CD14-positive monocyte (primary cell): ENCODE measurements at regions not wholly inside any gene's neighbourhood (a gene's known extent, or its start where the extent isn't known, plus 50 kb on each side); places are given as distances from the start of the nearest gene placed in this dataset.

Source experiments
- DNase-seq, 3 donors: peaks; one replicate each; pipeline ENCODE4 v3.0.0-alpha.2; 2011 to 2022
- H2AFZ ChIP-seq: 2 replicates; pipeline ENCODE4 v1.6.0; 2012; ENCODE audit warnings: mild to moderate bottlenecking, low read depth, low read length, inconsistent platforms; ENCODE audit not compliant: insufficient read depth, poor library complexity, severe bottlenecking
- H3K27ac ChIP-seq, 2 donors: 1 replicate in 1 of 2; 2 replicates in 1 of 2; pipeline ENCODE4 v1.5.1; 2012 to 2013; ENCODE audit warnings: low read length in 2 of 2, control low read depth in 1 of 2, inconsistent platforms in 1 of 2, low read depth in 1 of 2, mild to moderate bottlenecking in 1 of 2
- H3K27me3 ChIP-seq, 2 donors: one replicate each; pipeline versions ENCODE4 v1.6.0 to v1.6.1; 2011 to 2013; ENCODE audit warnings: low read length in 2 of 2; ENCODE audit not compliant: control insufficient read depth in 2 of 2, insufficient read depth in 2 of 2
- H3K36me3 ChIP-seq, 2 donors: replicated peaks in 1 of 2; 1 replicate in 1 of 2; 2 replicates in 1 of 2; pipeline versions ENCODE4 v1.5.1 to v1.6.1; 2012 to 2013; ENCODE audit warnings: low read length in 2 of 2, control low read depth in 1 of 2, inconsistent platforms in 1 of 2, mild to moderate bottlenecking in 1 of 2; ENCODE audit not compliant: insufficient read depth in 2 of 2, control insufficient read depth in 1 of 2
- H3K4me1 ChIP-seq, 2 donors: 1 replicate in 1 of 2; 2 replicates in 1 of 2; pipeline versions ENCODE4 v1.5.1 to v1.6.1; 2012 to 2013; ENCODE audit warnings: low read length in 2 of 2, control low read depth in 1 of 2, inconsistent platforms in 1 of 2, mild to moderate bottlenecking in 1 of 2, moderate library complexity in 1 of 2; ENCODE audit not compliant: insufficient read depth in 2 of 2, control insufficient read depth in 1 of 2
- H3K4me2 ChIP-seq: replicated peaks from 2 replicates; pipeline ENCODE3; 2012; ENCODE audit warnings: low read length, moderate library complexity, mild to moderate bottlenecking; ENCODE audit not compliant: poor library complexity, severe bottlenecking; ENCODE audit errors: extremely low read depth
- H3K4me3 ChIP-seq, 3 experiments: fragments of 200-600 bp in 1 of 3; sonication (generic) in 1 of 3; replicated peaks in 1 of 3; 1 replicate in 2 of 3; 2 replicates in 1 of 3; pipeline ENCODE4 v1.5.1; 2011 to 2013; ENCODE audit warnings: low read length in 3 of 3, mild to moderate bottlenecking in 3 of 3, control low read depth in 2 of 3, low read depth in 2 of 3, inconsistent platforms in 1 of 3, moderate library complexity in 1 of 3
- H3K79me2 ChIP-seq: 2 replicates; pipeline ENCODE4 v1.6.0; 2012; ENCODE audit warnings: mild to moderate bottlenecking, control low read depth, inconsistent platforms, low read length, moderate library complexity; ENCODE audit not compliant: insufficient read depth
- H3K9ac ChIP-seq: 2 replicates; pipeline ENCODE4 v1.6.0; 2017; ENCODE audit warnings: low read length, mild to moderate bottlenecking; ENCODE audit not compliant: insufficient read depth, poor library complexity, severe bottlenecking
- H3K9me3 ChIP-seq, 2 donors: replicated peaks in 1 of 2; 1 replicate in 1 of 2; 2 replicates in 1 of 2; pipeline versions ENCODE4 v1.5.1 to v1.6.1; 2012 to 2013; ENCODE audit warnings: low read length in 2 of 2, control low read depth in 1 of 2; ENCODE audit not compliant: control insufficient read depth in 1 of 2, insufficient read depth in 1 of 2
- H4K20me1 ChIP-seq: 2 replicates; pipeline ENCODE4 v1.6.0; 2012; ENCODE audit warnings: mild to moderate bottlenecking, low read length, control low read depth, moderate library complexity; ENCODE audit not compliant: insufficient read depth
- H3K27ac Mint-ChIP-seq, 7 donors: one replicate each; pipeline ENCODE4 v1.8.0; 2020; ENCODE audit warnings: mild to moderate bottlenecking in 7 of 7, mixed read lengths in 7 of 7, moderate library complexity in 6 of 7, inconsistent platforms in 2 of 7
- H3K27me3 Mint-ChIP-seq, 3 donors: one replicate each; pipeline ENCODE4 v1.8.0; 2021 to 2022; ENCODE audit warnings: low read depth in 3 of 3, mild to moderate bottlenecking in 3 of 3, mixed read lengths in 3 of 3, moderate library complexity in 3 of 3, inconsistent platforms in 1 of 3
- H3K36me3 Mint-ChIP-seq, 2 donors: one replicate each; pipeline ENCODE4 v1.8.0; 2020; ENCODE audit warnings: mixed read lengths in 2 of 2, inconsistent platforms in 1 of 2, mild to moderate bottlenecking in 1 of 2
- H3K4me1 Mint-ChIP-seq: one replicate; pipeline ENCODE4 v1.8.0; 2020; ENCODE audit warnings: mild to moderate bottlenecking, mixed read lengths
- H3K4me3 Mint-ChIP-seq, 2 donors: one replicate each; pipeline ENCODE4 v1.8.0; 2020; ENCODE audit warnings: mild to moderate bottlenecking in 2 of 2, mixed read lengths in 2 of 2, moderate library complexity in 1 of 2
- H3K9me3 Mint-ChIP-seq, 7 donors: one replicate each; pipeline ENCODE4 v1.8.0; 2020 to 2022; ENCODE audit warnings: mixed read lengths in 7 of 7, mild to moderate bottlenecking in 6 of 7, moderate library complexity in 6 of 7, inconsistent platforms in 2 of 7
- WGBS: methylation state at CpG from one replicate; pipeline ENCODE4 v1.1.5; 2013; ENCODE audit warnings: missing lambda C conversion rate; ENCODE audit not compliant: insufficient coverage; 5-methylcytosine and 5-hydroxymethylcytosine counted together
- intact Hi-C, 2 donors: fragments of 100-400 bp; cut with micrococcal nuclease; formaldehyde crosslinking; loops; one replicate each; pipeline versions ENCODE4 v1.15.0 to v1.15.1; 2023
- TF ChIP-seq, protein P1 (sequence below): fragments of 200-600 bp; IDR thresholded peaks from one replicate; pipeline ENCODE4 v1.8.0; 2022; ENCODE audit warnings: antibody characterized with exemption, mild to moderate bottlenecking

DNA sequence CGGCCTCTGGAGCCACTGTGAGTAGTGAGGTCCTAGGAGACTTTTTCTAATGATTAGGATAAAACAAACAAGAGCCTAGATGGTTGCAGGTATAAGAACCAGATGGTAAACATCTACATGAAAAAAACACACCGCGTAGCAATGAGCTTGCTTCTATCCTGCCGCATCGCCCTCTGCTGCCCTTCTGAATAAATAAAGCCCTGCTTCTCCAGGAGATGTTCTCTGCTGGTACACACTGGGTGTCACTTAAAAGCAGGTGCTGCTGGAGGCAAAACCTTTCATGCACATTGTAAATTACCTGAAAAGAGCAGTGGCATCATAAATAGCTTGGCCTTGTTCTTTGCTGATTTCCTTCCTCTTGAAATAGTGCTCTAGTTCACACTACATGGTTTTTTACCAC lies 164.4 kb upstream of the TOPAZ1 start:
- no peaks in the 10 kb centered on the region for H4K20me1 ChIP-seq
- Mint-ChIP-seq H3K27me3 (peaks cover 2 to 12% (median 11%) of the 10 kb centered on the region in 3 donors), H3K4me3 (no peak overlapping the region), H3K27ac (peak overlapping the region in 1 of 7 donors; percentile 50), H3K36me3 (no peaks in the 10 kb centered on the region), H3K9me3 (no peaks in the 10 kb centered on the region), H3K4me1 (no peaks in the 10 kb centered on the region)
- H3K9me3 ChIP-seq, result no peaks in the 10 kb centered on the region
- H3K27me3 ChIP-seq, result no peaks in the 10 kb centered on the region
- H3K36me3 ChIP-seq, result no peaks in the 10 kb centered on the region
- H3K4me1 ChIP-seq, result no peaks in the 10 kb centered on the region
- H3K4me3 ChIP-seq, result no peak overlapping the region
- no peak overlapping the region for H3K27ac ChIP-seq
- TF ChIP-seq, protein P1, sequence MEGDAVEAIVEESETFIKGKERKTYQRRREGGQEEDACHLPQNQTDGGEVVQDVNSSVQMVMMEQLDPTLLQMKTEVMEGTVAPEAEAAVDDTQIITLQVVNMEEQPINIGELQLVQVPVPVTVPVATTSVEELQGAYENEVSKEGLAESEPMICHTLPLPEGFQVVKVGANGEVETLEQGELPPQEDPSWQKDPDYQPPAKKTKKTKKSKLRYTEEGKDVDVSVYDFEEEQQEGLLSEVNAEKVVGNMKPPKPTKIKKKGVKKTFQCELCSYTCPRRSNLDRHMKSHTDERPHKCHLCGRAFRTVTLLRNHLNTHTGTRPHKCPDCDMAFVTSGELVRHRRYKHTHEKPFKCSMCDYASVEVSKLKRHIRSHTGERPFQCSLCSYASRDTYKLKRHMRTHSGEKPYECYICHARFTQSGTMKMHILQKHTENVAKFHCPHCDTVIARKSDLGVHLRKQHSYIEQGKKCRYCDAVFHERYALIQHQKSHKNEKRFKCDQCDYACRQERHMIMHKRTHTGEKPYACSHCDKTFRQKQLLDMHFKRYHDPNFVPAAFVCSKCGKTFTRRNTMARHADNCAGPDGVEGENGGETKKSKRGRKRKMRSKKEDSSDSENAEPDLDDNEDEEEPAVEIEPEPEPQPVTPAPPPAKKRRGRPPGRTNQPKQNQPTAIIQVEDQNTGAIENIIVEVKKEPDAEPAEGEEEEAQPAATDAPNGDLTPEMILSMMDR, result no peak
- H3K79me2 ChIP-seq, result no peaks in the 10 kb centered on the region
- intact Hi-C loops, result no loop called here
- no peak overlapping the region for H3K9ac ChIP-seq
- H2AFZ ChIP-seq, result no peak overlapping the region
- WGBS, result 92% methylated on average over 2 of the region's 5 CpGs
- H3K4me2 ChIP-seq, result no peak overlapping the region
- no peak for DNase-seq

DNA sequence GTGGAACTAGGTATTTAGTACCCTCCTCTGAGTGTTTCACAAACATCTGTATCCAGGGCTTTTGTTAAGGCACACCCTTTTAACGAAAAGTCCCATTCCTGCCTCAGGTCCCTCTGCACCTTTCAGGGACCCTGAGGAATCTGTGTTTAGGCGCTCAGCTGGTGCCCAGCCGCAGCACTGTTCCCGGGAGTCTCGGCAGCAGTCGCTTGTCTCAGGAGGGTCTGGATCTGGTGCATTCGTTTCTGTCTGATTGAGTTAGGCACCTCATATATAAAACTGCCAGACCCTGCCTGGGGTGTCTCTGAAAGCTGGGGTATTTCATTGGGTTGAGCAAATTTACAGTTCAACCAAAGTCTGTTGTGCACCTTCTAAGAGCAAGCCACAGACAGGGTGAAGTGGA lies 162.8 kb upstream of the TOPAZ1 start:
- Histone ChIP-seq H4K20me1 (no peaks in the 10 kb centered on the region), H3K27me3 (no peaks in the 10 kb centered on the region), H3K27ac (no peak overlapping the region), H3K4me1 (no peaks in the 10 kb centered on the region), H2AFZ (no peak overlapping the region), H3K79me2 (no peaks in the 10 kb centered on the region), H3K9ac (no peak overlapping the region), H3K9me3 (no peaks in the 10 kb centered on the region), H3K4me2 (no peak overlapping the region), H3K36me3 (no peaks in the 10 kb centered on the region), H3K4me3 (no peak overlapping the region)
- TF ChIP-seq, protein P1, result no peak
- 100% methylated on average over 1 of the region's 7 CpGs for WGBS
- peaks cover 2 to 12% (median 11%) of the 10 kb centered on the region in 3 donors for H3K27me3 Mint-ChIP-seq
- no peak overlapping the region for H3K27ac Mint-ChIP-seq
- H3K36me3 Mint-ChIP-seq, result no peaks in the 10 kb centered on the region
- H3K4me1 Mint-ChIP-seq, result no peaks in the 10 kb centered on the region
- no peak for DNase-seq
- no peak overlapping the region for H3K4me3 Mint-ChIP-seq
- H3K9me3 Mint-ChIP-seq, result no peaks in the 10 kb centered on the region
- intact Hi-C loops, result no loop called here
